Gastroesophageal sphincter (tissue), 4 donors: ENCODE measurements at regions not wholly inside any gene's neighbourhood (a gene's known extent, or its start where the extent isn't known, plus 50 kb on each side); places are given as distances from the start of the nearest gene placed in this dataset.

Experiments used
- ATAC-seq: fragments of 150-250 bp; one replicate; pipeline ENCODE4 v1.9.1; 2016; ENCODE audit warnings: mild to moderate bottlenecking, moderate library complexity
- H3K27ac ChIP-seq, 4 donors: fragments of 200-600 bp; sonication (generic) in 3 of 4; 1 replicate in 3 of 4; 2 replicates in 1 of 4; pipeline ENCODE4 v1.5.1; 2016 to 2019
- H3K27me3 ChIP-seq: fragments of 200-600 bp; sonication (generic); one replicate; pipeline ENCODE4 v1.5.1; 2019
- H3K36me3 ChIP-seq, 2 donors: fragments of 200-600 bp; sonication (generic); one replicate each; pipeline ENCODE4 v1.5.1; 2019; ENCODE audit warnings: control low read depth in 1 of 2
- H3K4me1 ChIP-seq, 3 donors: fragments of 200-600 bp; sonication (generic); 1 replicate in 2 of 3; 2 replicates in 1 of 3; pipeline ENCODE4 v1.5.1; 2016 to 2019; ENCODE audit warnings: control low read depth in 2 of 3
- H3K4me3 ChIP-seq, 2 donors: fragments of 200-600 bp; sonication (generic); one replicate each; pipeline ENCODE4 v1.5.1; 2019; ENCODE audit warnings: mild to moderate bottlenecking in 1 of 2, moderate library complexity in 1 of 2
- H3K9me3 ChIP-seq, 3 donors: fragments of 200-600 bp; sonication (generic); one replicate each; pipeline ENCODE4 v1.5.1; 2017 to 2019; ENCODE audit warnings: control low read depth in 2 of 3
- EP300 ChIP-seq: sonication (generic); formaldehyde crosslinking; IDR thresholded peaks from one replicate; pipeline ENCODE4 v1.6.1; 2017; ENCODE audit warnings: antibody characterized with exemption, mild to moderate bottlenecking
- POLR2A ChIP-seq, 2 donors: fragments of 450-650 bp; IDR thresholded peaks; one replicate each; pipeline ENCODE4 v1.6.1; 2017; ENCODE audit warnings: antibody characterized with exemption in 2 of 2, mild to moderate bottlenecking in 2 of 2, moderate library complexity in 1 of 2
- POLR2AphosphoS5 ChIP-seq: sonication (generic); formaldehyde crosslinking; IDR thresholded peaks from one replicate; pipeline ENCODE4 v1.6.1; 2017; ENCODE audit warnings: antibody characterized with exemption
- WGBS, 2 donors: methylation state at CpG; one replicate each; pipeline ENCODE4 v1.1.5; 2018; ENCODE audit warnings: low coverage in 1 of 2; 5-methylcytosine and 5-hydroxymethylcytosine counted together
- TF ChIP-seq, protein P1 (sequence below), 4 experiments: fragments of 200-600 bp in 2 of 4; fragments of 450-650 bp in 2 of 4; sonication (generic) in 1 of 4; IDR thresholded peaks; one replicate each; pipeline ENCODE4 v1.5.1; 2017 to 2019; ENCODE audit warnings: antibody characterized with exemption in 4 of 4, mild to moderate bottlenecking in 2 of 4, moderate library complexity in 2 of 4

DNA sequence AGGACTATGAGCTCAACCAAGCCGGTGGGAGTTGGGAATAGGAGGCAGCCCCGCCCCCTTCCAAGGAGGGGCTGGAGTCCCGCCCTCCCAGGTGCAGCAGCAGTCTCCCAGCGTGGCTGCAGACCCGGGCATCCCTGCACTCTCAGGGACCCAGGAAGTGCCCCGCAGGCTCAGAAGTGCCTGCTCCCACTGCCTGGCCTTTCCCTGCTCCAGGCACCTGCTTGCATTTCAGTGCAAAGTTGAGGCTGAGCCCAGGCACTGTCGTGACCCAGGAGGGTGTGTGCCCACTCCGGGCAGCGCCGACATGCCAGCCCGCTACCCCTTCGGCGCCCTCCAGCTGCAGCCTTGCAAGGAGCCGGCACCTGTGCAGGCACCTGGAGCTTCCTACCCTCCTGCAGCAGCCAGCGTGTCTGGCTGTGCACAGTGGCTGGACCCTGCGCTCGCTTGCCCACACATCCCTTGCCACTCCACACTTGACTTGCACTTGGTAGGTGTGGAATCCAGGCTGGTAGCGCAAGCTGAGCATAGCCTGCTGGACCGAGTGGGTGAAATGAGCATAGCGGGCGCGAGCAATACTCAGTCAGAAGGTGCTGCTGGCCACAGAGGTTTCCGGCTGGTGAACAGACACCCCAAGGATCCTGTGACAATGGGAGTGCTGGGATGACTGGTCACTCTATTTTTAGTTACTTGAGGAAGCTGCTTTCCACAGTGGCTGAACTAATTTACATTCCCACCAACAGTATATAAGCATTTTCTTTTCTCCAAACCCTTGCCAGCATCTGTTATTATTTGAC, 236.3 kb downstream of the PCDH10 start:
- no peak for ATAC-seq
- Histone ChIP-seq H3K27ac (no peak overlapping the region), H3K36me3 (no peaks in the 10 kb centered on the region), H3K9me3 (no peaks in the 10 kb centered on the region), H3K4me3 (no peak overlapping the region), H3K27me3 (no peaks in the 10 kb centered on the region), H3K4me1 (no peaks in the 10 kb centered on the region)
- TF ChIP-seq POLR2A (IDR thresholded peaks at IDR 0.05) (no peak), POLR2AphosphoS5 (no peak)
- TF ChIP-seq, protein P1, sequence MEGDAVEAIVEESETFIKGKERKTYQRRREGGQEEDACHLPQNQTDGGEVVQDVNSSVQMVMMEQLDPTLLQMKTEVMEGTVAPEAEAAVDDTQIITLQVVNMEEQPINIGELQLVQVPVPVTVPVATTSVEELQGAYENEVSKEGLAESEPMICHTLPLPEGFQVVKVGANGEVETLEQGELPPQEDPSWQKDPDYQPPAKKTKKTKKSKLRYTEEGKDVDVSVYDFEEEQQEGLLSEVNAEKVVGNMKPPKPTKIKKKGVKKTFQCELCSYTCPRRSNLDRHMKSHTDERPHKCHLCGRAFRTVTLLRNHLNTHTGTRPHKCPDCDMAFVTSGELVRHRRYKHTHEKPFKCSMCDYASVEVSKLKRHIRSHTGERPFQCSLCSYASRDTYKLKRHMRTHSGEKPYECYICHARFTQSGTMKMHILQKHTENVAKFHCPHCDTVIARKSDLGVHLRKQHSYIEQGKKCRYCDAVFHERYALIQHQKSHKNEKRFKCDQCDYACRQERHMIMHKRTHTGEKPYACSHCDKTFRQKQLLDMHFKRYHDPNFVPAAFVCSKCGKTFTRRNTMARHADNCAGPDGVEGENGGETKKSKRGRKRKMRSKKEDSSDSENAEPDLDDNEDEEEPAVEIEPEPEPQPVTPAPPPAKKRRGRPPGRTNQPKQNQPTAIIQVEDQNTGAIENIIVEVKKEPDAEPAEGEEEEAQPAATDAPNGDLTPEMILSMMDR (IDR thresholded peaks at IDR 0.05): no peak
- WGBS, 2 donors: 89% methylated on average over 2 of the region's 23 CpGs; no CpG with 5 or more reads in 1 of the 2 donors

DNA sequence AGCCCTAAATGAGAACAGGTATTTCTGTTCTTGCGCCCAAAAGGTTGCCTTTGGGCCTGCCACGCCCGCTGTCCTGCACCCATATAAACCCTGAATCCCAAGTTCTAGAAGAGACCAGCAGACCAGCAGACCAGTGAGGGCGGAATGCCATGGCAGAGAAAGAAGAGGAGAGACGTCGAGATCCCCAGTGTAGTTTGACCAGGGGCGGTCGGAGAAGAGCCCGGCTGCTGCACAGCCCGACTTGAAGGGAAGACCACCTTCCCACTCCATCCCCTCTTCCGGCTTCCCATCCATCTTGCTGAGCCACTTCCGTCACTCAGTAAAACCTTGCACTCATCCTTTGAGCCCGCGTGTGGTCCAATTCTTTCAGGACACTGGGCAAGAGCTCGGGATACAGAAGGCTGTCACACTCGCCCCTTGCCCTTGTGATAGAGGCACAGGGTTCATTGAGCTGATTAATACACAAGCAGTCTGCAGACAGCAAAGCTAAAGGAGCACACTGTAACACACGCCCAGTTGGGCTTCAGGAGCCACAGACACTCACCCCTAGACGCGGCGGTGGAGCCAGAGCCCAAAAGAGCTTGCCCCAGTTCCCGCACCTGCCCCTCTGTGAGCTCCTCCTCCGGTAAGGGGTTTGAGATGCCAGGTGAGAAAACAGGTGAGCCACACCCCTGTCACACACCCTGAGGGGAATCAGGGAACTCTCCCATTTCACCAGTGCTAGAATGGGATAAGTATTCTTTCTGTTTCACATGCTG, 230.8 kb downstream of the PCDH10 start:
- WGBS, 2 donors: 91 to 98% methylated on average over 7 to 10 of the region's 22 CpGs
- Histone ChIP-seq H3K4me1 (no peaks in the 10 kb centered on the region), H3K36me3 (no peaks in the 10 kb centered on the region), H3K4me3 (no peak overlapping the region), H3K9me3 (no peaks in the 10 kb centered on the region), H3K27me3 (no peaks in the 10 kb centered on the region), H3K27ac (no peak overlapping the region)
- ATAC-seq: no peak
- TF ChIP-seq EP300 (no peak), POLR2AphosphoS5 (no peak)

DNA sequence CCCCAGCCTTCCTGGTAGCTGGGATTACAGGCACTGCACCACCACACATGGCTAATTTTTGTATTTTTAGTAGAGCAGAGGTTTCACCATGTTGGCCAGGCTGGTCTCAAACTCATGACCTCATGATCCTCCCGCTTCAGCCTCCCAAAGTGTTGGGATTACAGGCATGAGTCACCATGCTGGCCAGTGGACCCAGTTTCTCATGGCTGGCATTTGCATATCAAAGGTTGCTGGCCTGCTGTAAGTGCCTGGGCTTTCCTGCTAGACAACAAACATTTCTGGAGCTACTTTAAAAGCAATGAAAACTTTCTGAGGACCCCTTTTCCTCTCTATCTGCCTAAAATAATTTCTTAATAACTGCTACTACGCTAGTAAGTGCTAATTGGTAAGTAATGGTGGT, 228.2 kb downstream of the PCDH10 start:
- H3K4me1 ChIP-seq: no peaks in the 10 kb centered on the region
- no peaks in the 10 kb centered on the region for H3K36me3 ChIP-seq
- no peak overlapping the region for H3K4me3 ChIP-seq
- no peak overlapping the region for H3K27ac ChIP-seq
- H3K27me3 ChIP-seq: no peaks in the 10 kb centered on the region
- no peak for TF ChIP-seq POLR2A (IDR thresholded peaks at IDR 0.05)
- TF ChIP-seq EP300: no peak
- TF ChIP-seq, protein P1 (IDR thresholded peaks at IDR 0.05): no peak
- TF ChIP-seq POLR2AphosphoS5: no peak
- H3K9me3 ChIP-seq: no peaks in the 10 kb centered on the region
- WGBS, 2 donors: 85 to 97% methylated on average over 2 of the region's 2 CpGs
- no peak for ATAC-seq

DNA sequence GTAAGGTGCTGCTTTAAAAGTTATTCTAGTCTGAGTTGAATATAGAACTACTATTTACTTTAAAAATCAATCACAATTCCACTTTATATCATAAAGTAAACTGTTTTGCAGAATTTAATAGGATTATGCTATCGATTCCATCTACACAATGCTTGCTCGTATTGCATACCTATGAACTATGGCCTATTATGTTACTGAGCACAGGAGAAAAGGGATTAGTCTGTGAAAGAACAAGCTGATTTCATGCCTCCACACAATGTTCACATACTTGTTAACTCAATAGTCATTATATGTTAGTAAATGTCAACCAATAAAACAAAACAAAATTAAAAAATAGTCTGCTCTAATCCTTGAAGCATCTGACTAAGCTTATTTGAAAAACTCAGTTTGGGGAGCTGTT, 223.6 kb downstream of the PCDH10 start:
- no peaks in the 10 kb centered on the region for H3K4me1 ChIP-seq
- no peak for TF ChIP-seq POLR2A (IDR thresholded peaks at IDR 0.05)
- no peak for TF ChIP-seq EP300
- TF ChIP-seq POLR2AphosphoS5: no peak
- TF ChIP-seq, protein P1 (IDR thresholded peaks at IDR 0.05): no peak
- H3K27me3 ChIP-seq: no peaks in the 10 kb centered on the region
- ATAC-seq: no peak
- H3K9me3 ChIP-seq: no peaks in the 10 kb centered on the region
- 68 to 80% methylated on average over 2 of the region's 2 CpGs for WGBS, 2 donors
- H3K27ac ChIP-seq: no peak overlapping the region
- H3K36me3 ChIP-seq: no peaks in the 10 kb centered on the region
- H3K4me3 ChIP-seq: no peak overlapping the region

DNA sequence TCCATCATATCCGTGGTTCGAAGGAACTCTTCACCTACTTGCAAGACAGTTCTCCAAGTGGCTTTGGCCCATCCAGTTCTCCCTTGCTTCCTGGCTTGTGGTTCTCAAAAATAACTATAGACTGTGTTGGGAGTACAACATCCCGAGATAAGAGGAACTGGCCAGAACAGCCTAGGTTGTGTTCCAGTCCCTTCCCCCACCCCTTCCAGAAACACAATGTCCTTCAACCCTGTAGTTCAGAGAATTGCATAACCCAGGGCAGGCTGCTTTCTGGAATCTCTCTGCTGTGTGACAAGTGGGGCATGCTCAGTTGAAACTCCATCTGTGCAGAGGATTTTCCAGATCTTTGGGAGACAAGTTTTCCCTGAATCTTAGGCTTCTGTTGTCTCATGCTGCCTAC, 206.5 kb downstream of the PCDH10 start:
- no peak for ATAC-seq
- 81% methylated on average over 3 of the region's 3 CpGs; no CpG with 5 or more reads in 1 of the 2 donors for WGBS, 2 donors
- H3K4me1 ChIP-seq: no peaks in the 10 kb centered on the region
- no peaks in the 10 kb centered on the region for H3K9me3 ChIP-seq
- TF ChIP-seq POLR2A (IDR thresholded peaks at IDR 0.05) (no peak), EP300 (no peak)
- TF ChIP-seq, protein P1 (IDR thresholded peaks at IDR 0.05): no peak
- no peak overlapping the region for H3K27ac ChIP-seq
- H3K27me3 ChIP-seq: no peaks in the 10 kb centered on the region
- H3K36me3 ChIP-seq: no peaks in the 10 kb centered on the region
- H3K4me3 ChIP-seq: no peak overlapping the region
